ENCODE measurements at regions not wholly inside any gene's neighbourhood (a gene's known extent, or its start where the extent isn't known, plus 50 kb on each side); places are given as distances from the start of the nearest gene placed in this dataset.

DNA sequence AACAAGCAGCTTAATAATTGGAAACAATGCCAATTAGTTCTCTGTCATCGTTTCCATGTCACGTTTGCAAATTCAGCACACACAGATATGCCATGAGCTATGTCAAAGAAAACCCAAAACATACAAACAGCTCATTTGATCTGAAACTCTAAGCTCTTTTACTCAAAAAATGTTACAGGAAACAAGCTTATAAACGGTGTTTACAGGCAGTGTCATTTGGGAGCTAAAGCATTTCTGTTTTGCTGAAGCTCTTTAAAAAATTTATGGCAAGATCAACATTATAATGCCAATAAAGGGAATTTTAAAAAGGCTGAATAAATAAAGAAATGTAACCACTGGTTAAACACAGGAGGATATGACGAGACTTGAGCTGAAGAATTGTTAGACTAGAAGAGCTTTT is 94.0 kb upstream of the HS3ST2 start:
- no peak for TF ChIP-seq BHLHE40 (IDR thresholded peaks at IDR 0.05; ENCODE audit: low read depth, low read length)
- TF ChIP-seq, protein P1, sequence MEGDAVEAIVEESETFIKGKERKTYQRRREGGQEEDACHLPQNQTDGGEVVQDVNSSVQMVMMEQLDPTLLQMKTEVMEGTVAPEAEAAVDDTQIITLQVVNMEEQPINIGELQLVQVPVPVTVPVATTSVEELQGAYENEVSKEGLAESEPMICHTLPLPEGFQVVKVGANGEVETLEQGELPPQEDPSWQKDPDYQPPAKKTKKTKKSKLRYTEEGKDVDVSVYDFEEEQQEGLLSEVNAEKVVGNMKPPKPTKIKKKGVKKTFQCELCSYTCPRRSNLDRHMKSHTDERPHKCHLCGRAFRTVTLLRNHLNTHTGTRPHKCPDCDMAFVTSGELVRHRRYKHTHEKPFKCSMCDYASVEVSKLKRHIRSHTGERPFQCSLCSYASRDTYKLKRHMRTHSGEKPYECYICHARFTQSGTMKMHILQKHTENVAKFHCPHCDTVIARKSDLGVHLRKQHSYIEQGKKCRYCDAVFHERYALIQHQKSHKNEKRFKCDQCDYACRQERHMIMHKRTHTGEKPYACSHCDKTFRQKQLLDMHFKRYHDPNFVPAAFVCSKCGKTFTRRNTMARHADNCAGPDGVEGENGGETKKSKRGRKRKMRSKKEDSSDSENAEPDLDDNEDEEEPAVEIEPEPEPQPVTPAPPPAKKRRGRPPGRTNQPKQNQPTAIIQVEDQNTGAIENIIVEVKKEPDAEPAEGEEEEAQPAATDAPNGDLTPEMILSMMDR (conservative IDR thresholded peaks at IDR 0.05; ENCODE audit: low read depth, low read length), result no peak
- TF ChIP-seq POLR2A (IDR thresholded peaks at IDR 0.05; ENCODE audit: low read depth, low read length), result no peak
